CD4-positive, alpha-beta T cell treated with Interleukin-17A for 1 hour (primary cell): ENCODE measurements at regions not wholly inside any gene's neighbourhood (a gene's known extent, or its start where the extent isn't known, plus 50 kb on each side); places are given as distances from the start of the nearest gene placed in this dataset.
A peak's percentile ranks its signal among the peaks of the same experiment; 100 is the strongest.

Source experiments
- DNase-seq: peaks from one replicate; pipeline ENCODE4 v3.0.0-alpha.2; 2020

- no peak for DNase-seq
Observed at GRCh38 chr12:98358144-98358543, 157.2 kb upstream of the TMPO start.

GRCh38 chr12:98359856-98360255 lies 155.5 kb upstream of the TMPO start:
- DNase-seq: no peak

- DNase-seq: no peak
Observed at GRCh38 chr12:98360401-98360800, 155.0 kb upstream of the TMPO start.

GRCh38 chr12:98369581-98369980 lies 145.8 kb upstream of the TMPO start:
- no peak for DNase-seq

DNA sequence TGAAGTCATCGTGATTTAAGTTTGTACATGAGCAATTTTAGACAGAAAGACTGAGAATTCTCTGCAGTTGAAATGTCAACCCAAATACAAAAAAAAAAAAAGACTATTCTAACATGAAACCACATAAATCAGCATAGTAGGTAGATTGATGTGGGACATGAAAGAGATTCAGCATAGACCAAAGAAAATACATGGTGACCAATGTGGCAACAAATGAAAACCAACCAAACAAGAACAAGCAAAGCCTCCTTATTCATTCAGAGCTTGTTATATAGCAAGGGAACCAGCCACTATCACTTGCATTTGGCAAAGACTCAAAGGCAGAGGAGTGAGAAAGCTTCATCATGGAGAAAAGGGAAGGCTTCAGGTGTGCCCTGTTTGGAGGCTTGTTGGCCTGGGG lies 144.4 kb upstream of the TMPO start:
- DNase-seq: no peak

- DNase-seq: no peak
Observed at GRCh38 chr12:98371419-98371818, 144.0 kb upstream of the TMPO start.

GRCh38 chr12:98372340-98373024 lies 142.9 kb upstream of the TMPO start:
- no peak for DNase-seq

DNA sequence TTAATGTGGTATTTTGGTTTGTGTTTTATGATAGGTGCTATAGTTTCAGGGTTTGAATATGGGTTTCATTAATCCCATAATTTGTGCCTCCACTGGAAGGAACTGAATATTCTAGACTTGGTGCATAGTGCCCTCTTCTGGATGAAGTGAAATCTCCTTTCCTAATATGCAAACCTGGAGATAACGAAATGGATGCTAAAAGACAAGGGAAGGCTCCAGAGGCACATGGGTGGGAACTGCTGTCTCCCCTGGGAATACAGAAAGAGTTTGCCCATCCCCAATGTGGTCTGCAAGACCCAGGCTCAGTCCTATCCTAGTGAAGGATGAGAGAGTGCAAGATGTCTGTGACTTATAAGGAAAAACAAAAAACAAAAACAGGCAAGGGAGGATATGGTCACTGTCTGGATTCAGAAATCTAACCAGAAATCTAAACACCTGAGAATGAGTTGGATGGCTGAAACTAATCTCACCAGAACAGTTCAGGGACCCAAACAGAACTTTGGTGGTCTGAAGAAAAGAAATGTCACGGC lies 142.3 kb upstream of the TMPO start:
- DNase-seq: peak; percentile 20

DNA sequence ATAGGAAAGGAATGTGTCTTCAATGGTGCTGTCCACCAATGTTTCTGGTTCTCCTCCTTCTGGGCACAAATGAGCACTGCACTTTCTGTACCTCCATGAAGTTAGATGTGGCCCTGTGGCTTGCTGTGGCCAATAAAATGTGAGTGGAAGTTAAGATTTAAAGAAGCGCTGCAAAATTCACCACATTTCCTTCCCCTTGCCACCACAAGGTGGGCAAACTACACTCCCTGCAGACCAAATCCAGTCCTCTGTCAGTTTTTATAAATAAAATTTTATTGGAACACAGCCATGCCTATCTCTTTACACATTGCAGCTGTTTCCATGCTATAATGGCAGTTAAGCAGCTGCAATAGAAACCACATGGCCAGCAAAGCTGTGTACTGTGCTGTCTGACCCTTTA lies 141.4 kb upstream of the TMPO start:
- no peak for DNase-seq

DNA sequence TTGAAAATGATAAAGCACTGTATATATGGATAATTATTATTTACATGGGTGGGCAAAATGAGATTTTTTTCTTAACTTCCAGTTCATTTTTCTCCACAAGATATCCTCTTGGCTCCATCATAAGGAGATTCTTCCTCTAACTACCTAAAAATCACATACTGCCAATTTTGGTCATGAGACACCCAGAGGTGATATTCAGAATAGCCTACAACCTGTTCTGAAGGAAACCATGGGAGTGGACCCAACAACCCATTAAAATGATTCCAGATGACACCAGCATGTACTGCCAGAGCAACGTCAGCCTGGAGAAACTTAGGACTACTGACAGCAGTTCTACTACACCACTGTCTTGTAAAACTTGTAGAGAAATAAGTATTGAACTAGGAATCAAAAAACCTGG lies 136.3 kb upstream of the TMPO start:
- DNase-seq: no peak

DNA sequence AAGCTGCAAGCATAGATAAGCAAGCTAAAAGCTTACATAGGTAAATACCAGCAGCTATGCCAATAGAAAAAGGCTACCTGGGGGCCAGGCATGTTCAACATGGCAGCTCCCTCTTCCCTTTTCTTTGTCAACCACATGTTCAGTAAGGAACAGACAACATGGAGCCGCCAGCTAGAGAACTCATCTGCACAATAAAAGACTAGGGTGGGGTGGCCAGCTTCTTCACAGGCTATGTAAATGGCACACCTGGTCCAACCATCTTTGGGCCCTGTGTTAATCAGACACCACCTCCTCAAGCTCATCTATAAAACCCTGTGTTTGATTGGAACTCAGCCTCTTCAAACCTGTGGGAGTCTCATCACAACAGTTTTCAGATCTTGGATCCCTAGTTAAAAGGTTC lies 129.7 kb upstream of the TMPO start:
- no peak for DNase-seq

- DNase-seq: no peak
Observed at GRCh38 chr12:98387444-98387843, 127.9 kb upstream of the TMPO start.

GRCh38 chr12:98388126-98388525 lies 127.3 kb upstream of the TMPO start:
- DNase-seq: no peak

DNA sequence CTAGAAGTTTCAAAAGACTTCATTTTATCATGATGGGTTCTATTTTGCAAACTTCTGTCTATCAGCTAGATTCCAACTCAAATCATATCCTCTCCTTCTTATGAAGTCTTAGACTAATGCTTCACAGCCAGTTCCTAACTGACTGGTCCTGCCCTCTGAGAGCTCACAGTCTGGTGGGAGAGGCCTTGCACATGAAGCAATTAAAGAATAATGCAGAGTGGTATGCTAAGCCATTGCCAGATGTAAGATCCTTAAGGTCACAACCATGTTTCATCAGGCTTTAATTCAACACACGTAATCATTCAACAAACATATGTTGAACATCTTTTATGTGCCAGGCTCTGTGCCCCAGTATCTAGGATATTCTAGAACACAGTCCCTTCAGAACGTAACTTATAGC lies 125.8 kb upstream of the TMPO start:
- DNase-seq: no peak

- DNase-seq: peak; percentile 85
Observed at GRCh38 chr12:98397323-98398105, 117.9 kb upstream of the TMPO start.

DNA sequence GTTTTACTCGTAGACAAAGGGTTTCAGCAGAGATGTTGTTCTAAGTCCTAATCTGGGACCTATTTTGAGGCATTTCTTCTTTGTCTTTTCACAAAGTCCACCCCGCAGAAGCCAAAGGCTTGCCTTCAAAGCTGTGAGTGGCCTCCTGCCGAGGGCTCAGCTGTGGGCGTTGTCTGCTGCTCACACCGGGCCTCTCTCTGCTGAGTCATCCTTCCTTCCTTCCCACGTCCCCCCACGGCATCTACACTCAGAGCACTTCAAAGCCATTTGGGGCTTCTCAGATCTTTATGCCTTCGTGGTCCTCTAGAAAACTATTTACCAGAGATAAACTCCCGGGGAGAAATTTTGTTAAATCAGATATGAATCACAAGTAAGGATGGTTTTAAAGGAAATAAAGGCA lies 115.9 kb upstream of the TMPO start:
- DNase-seq: peak; percentile 51

GRCh38 chr12:98401427-98401826 lies 114.0 kb upstream of the TMPO start:
- no peak for DNase-seq

DNA sequence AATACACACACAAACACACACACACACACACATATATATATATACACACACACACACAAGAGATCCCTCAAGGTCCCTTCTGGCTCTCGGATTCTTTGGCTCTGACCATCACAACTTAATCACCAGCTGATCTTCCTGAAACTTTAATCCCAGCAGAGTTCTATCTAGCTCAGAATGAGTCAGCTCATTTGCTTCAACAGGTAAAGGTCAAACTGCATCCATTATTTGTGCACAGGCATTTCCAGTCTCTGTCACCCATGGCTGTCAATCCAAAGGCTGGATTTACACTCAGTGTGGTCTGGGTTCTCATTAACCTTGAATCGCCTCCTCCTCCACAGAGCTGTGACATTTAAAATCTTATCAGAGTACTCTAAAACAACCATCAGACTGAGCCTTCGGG lies 113.3 kb upstream of the TMPO start:
- no peak for DNase-seq

- no peak for DNase-seq
Observed at GRCh38 chr12:98402671-98403070, 112.7 kb upstream of the TMPO start.

- DNase-seq: no peak
Observed at GRCh38 chr12:98403385-98403784, 112.0 kb upstream of the TMPO start.

GRCh38 chr12:98403936-98404335 lies 111.5 kb upstream of the TMPO start:
- no peak for DNase-seq

GRCh38 chr12:98405805-98406366 lies 109.5 kb upstream of the TMPO start:
- no peak for DNase-seq

DNA sequence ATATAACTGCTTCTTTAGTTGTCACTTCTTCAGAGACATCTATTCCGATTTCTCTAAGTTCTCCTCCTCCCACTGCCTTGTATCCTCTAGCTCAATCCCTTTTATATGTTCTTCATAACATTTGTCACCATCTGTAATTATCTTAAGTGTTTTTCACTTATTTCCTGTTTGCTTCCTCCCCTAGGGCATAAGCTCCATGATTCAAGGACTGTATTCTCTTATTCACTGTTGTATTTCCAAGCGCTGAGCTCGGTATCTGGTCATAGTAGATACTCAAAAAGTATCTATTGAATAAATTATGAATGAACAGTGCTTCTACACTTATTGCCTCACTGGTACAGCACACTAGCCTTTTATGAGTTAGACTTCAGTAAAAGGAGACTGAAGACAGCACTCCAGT lies 109.0 kb upstream of the TMPO start:
- DNase-seq: no peak

DNA sequence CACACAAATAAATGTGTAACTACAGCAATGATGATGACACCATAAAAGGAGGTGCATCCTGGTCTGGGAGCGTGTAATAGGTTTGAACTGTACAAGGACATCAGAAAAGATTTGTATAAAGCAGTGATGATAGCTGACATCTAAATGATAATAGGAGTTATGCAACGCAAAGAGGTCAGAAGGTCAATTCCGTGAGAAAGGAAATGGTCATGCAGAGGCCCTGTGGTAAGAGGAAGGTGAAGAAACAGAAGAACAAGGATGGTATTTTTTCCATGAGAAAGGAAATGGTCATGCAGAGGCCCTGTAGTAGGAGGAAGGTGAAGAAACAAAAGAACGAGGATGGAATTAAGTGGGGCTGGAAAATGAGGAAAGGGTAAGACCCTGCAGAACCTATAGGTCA lies 106.7 kb upstream of the TMPO start:
- DNase-seq: peak; percentile 10
